Stomach (tissue), 4 donors: ENCODE measurements at regions not wholly inside any gene's neighbourhood (a gene's known extent, or its start where the extent isn't known, plus 50 kb on each side); places are given as distances from the start of the nearest gene placed in this dataset.

Source experiments
- EP300 ChIP-seq: sonication (generic); formaldehyde crosslinking; IDR thresholded peaks from one replicate; pipeline ENCODE4 v1.6.1; 2017; ENCODE audit warnings: antibody characterized with exemption
- POLR2A ChIP-seq, 4 donors: fragments of 450-650 bp; IDR thresholded peaks; one replicate each; pipeline ENCODE4 v1.6.1; 2016; ENCODE audit warnings: antibody characterized with exemption in 4 of 4, control low read depth in 2 of 4, mild to moderate bottlenecking in 1 of 4, moderate library complexity in 1 of 4
- TF ChIP-seq, protein P1 (sequence below), 7 experiments: fragments of 450-650 bp in 4 of 7; fragments of 200-600 bp in 3 of 7; sonication (generic) in 3 of 7; IDR thresholded peaks; one replicate each; pipeline ENCODE4 v1.5.1; 2016 to 2019; ENCODE audit warnings: antibody characterized with exemption in 7 of 7, control low read depth in 2 of 7, mild to moderate bottlenecking in 1 of 7

DNA sequence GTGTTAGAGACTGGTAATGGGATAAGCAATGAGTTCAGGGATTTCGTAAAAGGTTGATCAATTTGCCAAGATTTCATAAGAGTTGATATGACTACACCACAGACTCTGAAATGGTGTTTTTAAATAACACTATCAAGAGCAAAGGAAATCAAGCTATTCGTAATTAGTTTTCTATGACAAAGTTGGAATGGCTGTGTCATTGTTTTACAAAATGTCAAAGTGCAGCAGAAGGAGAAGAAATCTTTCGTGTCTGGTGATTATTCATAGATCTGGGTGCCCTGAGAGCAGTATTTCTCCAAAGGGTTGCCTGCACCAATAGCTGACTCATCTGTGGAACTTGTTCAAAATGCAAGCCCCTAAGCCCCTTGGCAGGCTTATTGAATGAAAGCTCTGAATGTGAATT, 70.1 kb downstream of the NABP1 start:
- TF ChIP-seq, protein P1, sequence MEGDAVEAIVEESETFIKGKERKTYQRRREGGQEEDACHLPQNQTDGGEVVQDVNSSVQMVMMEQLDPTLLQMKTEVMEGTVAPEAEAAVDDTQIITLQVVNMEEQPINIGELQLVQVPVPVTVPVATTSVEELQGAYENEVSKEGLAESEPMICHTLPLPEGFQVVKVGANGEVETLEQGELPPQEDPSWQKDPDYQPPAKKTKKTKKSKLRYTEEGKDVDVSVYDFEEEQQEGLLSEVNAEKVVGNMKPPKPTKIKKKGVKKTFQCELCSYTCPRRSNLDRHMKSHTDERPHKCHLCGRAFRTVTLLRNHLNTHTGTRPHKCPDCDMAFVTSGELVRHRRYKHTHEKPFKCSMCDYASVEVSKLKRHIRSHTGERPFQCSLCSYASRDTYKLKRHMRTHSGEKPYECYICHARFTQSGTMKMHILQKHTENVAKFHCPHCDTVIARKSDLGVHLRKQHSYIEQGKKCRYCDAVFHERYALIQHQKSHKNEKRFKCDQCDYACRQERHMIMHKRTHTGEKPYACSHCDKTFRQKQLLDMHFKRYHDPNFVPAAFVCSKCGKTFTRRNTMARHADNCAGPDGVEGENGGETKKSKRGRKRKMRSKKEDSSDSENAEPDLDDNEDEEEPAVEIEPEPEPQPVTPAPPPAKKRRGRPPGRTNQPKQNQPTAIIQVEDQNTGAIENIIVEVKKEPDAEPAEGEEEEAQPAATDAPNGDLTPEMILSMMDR (IDR thresholded peaks at IDR 0.05): no peak
- TF ChIP-seq POLR2A (IDR thresholded peaks at IDR 0.05) (no peak), EP300 (no peak)
